GM12878 (cell line): ENCODE measurements at regions not wholly inside any gene's neighbourhood (a gene's known extent, or its start where the extent isn't known, plus 50 kb on each side); places are given as distances from the start of the nearest gene placed in this dataset.
"Not testable (repeated sequence)": the region's sequence is repeated elsewhere in the genome, so short reads cannot be mapped to it uniquely, and the experiment has no call there.

Source experiments
- ATAC-seq: fragments of 200-7000 bp; cut with Tn5 transposase; 3 replicates; pipeline ENCODE4 v1.9.1; 2020; ENCODE audit warnings: mild to moderate bottlenecking, moderate library complexity
- BruUV-seq: library from RNA; stranded (reverse); fragments of 400-500 nt; replicated peaks from 2 replicates; lab custom pipeline; 2021; lab: Mats Ljungman, UMichigan
- CTCF ChIA-PET: fragments of 300-600 bp; sonication (Branson Sonifier 250); formaldehyde crosslinking; extraction: SDS; loops from one replicate; lab custom pipeline; 2021; ENCODE audit warnings: inconsistent platforms; lab: Yijun Ruan, JAX
- POLR2A ChIA-PET: fragments of 350-600 bp; formaldehyde crosslinking; extraction: SDS; loops from one replicate; lab custom pipeline; 2021; ENCODE audit warnings: inconsistent platforms; lab: Charles Lee
- RAD21 ChIA-PET: fragments of 300-600 bp; sonication (Branson Sonifier 250); formaldehyde crosslinking; loops from one replicate; lab custom pipeline; 2023; ENCODE audit warnings: antibody characterized with exemption; ENCODE audit not compliant: unreplicated experiment; lab: Charles Lee
- SMC1A ChIA-PET: fragments of 300-600 bp; sonication (Branson Sonifier 250); formaldehyde crosslinking; loops from one replicate; lab custom pipeline; 2023; ENCODE audit not compliant: unreplicated experiment, uncharacterized antibody; lab: Charles Lee
- DNase-seq: peaks from one replicate; pipeline ENCODE4 v3.0.0-alpha.2; 2011; ENCODE audit warnings: low read depth, low spot score
- FAIRE-seq: peaks from 3 replicates; lab custom pipeline; 2011; peaks lifted over from hg19 to GRCh38; lab: Jason Lieb, UNC
- H2AFZ ChIP-seq: 2 replicates; pipeline ENCODE4 v1.6.0; 2011; ENCODE audit warnings: low read depth, low read length, control low read depth; ENCODE audit not compliant: control insufficient read depth
- H3K27ac ChIP-seq: 2 replicates; pipeline ENCODE4 v1.5.1; 2011; ENCODE audit warnings: control low read depth; ENCODE audit not compliant: control insufficient read depth, insufficient read depth
- H3K27me3 ChIP-seq, 2 experiments: replicated peaks in 1 of 2; 2 replicates each; pipeline versions ENCODE4 v1.6.0 to v1.6.1; 2011; ENCODE audit warnings: low read length in 1 of 2; ENCODE audit not compliant: control insufficient read depth in 2 of 2, insufficient read depth in 2 of 2
- H3K36me3 ChIP-seq, 2 experiments: 2 replicates each; pipeline ENCODE4 v1.5.1; 2011; ENCODE audit warnings: low read length in 1 of 2; ENCODE audit not compliant: control insufficient read depth in 2 of 2, insufficient read depth in 2 of 2
- H3K4me1 ChIP-seq: 2 replicates; pipeline ENCODE4 v1.6.1; 2011; ENCODE audit warnings: mild to moderate bottlenecking, low read length, moderate library complexity, mixed read lengths; ENCODE audit not compliant: control insufficient read depth, insufficient read depth
- H3K4me2 ChIP-seq: 2 replicates; pipeline ENCODE4 v1.6.0; 2011; ENCODE audit warnings: control low read depth; ENCODE audit not compliant: control insufficient read depth, insufficient read depth
- H3K4me3 ChIP-seq: fragments of 200-600 bp; sonication (generic); 2 replicates; pipeline ENCODE4 v1.5.1; 2016
- H3K79me2 ChIP-seq: 2 replicates; pipeline ENCODE4 v1.6.0; 2011; ENCODE audit warnings: low read length; ENCODE audit not compliant: control insufficient read depth, insufficient read depth
- H3K9ac ChIP-seq: 2 replicates; pipeline ENCODE4 v1.8.0; 2011; ENCODE audit warnings: low read length, control low read depth, mixed read lengths; ENCODE audit not compliant: control insufficient read depth, insufficient read depth
- H3K9me3 ChIP-seq: replicated peaks from 3 replicates; pipeline ENCODE4 v1.5.1; 2011; ENCODE audit warnings: mild to moderate bottlenecking, low read length; ENCODE audit not compliant: control insufficient read depth, insufficient read depth
- H4K20me1 ChIP-seq: 2 replicates; pipeline ENCODE4 v1.6.0; 2011; ENCODE audit not compliant: control insufficient read depth, insufficient read depth
- BMI1 ChIP-seq: fragments of 450-650 bp; IDR thresholded peaks from 2 replicates; pipeline ENCODE4 v1.6.1; 2016; ENCODE audit warnings: mild to moderate bottlenecking, moderate library complexity, borderline replicate concordance
- CEBPZ ChIP-seq: fragments of 150-350 bp; IDR thresholded peaks from 2 replicates; pipeline ENCODE4 v1.6.1; 2016; ENCODE audit warnings: low read depth, low read length
- KAT2A ChIP-seq: conservative IDR thresholded peaks from 2 replicates; pipeline ENCODE4 v1.6.1; 2011; ENCODE audit warnings: low read depth, low read length; ENCODE audit not compliant: control insufficient read depth
- KLF5 ChIP-seq: fragments of 450-650 bp; IDR thresholded peaks from 2 replicates; pipeline ENCODE4 v1.6.1; 2014; ENCODE audit warnings: mild to moderate bottlenecking; ENCODE audit not compliant: partially characterized antibody
- NFXL1 ChIP-seq: fragments of 450-650 bp; IDR thresholded peaks from 2 replicates; pipeline ENCODE4 v1.6.1; 2017; ENCODE audit warnings: antibody characterized with exemption, mild to moderate bottlenecking, borderline replicate concordance
- USF2 ChIP-seq: IDR thresholded peaks from 2 replicates; pipeline ENCODE4 v1.6.1; 2011; ENCODE audit warnings: low read depth, low read length, improper control_type of control experiment, borderline replicate concordance
- YY1 ChIP-seq: IDR thresholded peaks from 2 replicates; pipeline ENCODE4 v1.6.1; 2011; ENCODE audit warnings: low read depth, mild to moderate bottlenecking, low read length
- WGBS: methylation state at CpG from one replicate; pipeline ENCODE4 v1.1.6; 2016; ENCODE audit warnings: low lambda C conversion rate; ENCODE audit not compliant: insufficient replicate concordance, insufficient coverage; ENCODE audit errors: missing lambda C conversion rate; 5-methylcytosine and 5-hydroxymethylcytosine counted together
- in situ Hi-C: fragments of 300-500 bp; cut with MboI; formaldehyde crosslinking; loops from 9 replicates; pipeline ENCODE4 v1.14.3; 2018; ENCODE audit warnings: mixed read lengths
- intact Hi-C: fragments of 100-400 bp; cut with micrococcal nuclease; formaldehyde crosslinking; loops from one replicate; pipeline ENCODE4 v1.14.2; 2022; ENCODE audit not compliant: unreplicated experiment

- 21% methylated on average over 10 of the region's 12 CpGs for WGBS
- intact Hi-C loops, H3K27ac ChIP-seq, ATAC-seq, in situ Hi-C loops, H3K4me3 ChIP-seq, FAIRE-seq, RAD21 ChIA-PET, DNase-seq, H2AFZ ChIP-seq, H3K9me3 ChIP-seq, POLR2A ChIA-PET, CTCF ChIA-PET, H4K20me1 ChIP-seq, SMC1A ChIA-PET, H3K79me2 ChIP-seq, H3K9ac ChIP-seq, H3K36me3 ChIP-seq, BruUV-seq, H3K27me3 ChIP-seq, H3K4me2 ChIP-seq, H3K4me1 ChIP-seq: not testable (repeated sequence)
Measured at GRCh38 chr3:80897005-80897404, 864.4 kb downstream of the GBE1 start.

GRCh38 chr3:80890571-80890970 lies 870.9 kb downstream of the GBE1 start:
- Histone ChIP-seq H3K36me3 (no peaks in the 10 kb centered on the region), H3K9ac (no peak overlapping the region), H3K4me3 (no peak overlapping the region), H3K4me1 (no peaks in the 10 kb centered on the region), H2AFZ (no peak overlapping the region), H3K27me3 (no peaks in the 10 kb centered on the region), H3K27ac (no peak overlapping the region), H3K79me2 (no peaks in the 10 kb centered on the region), H4K20me1 (no peaks in the 10 kb centered on the region), H3K4me2 (no peak overlapping the region), H3K9me3 (no peaks in the 10 kb centered on the region)
- WGBS: 48% methylated on average over 2 of the region's 2 CpGs
- no TSS peak for BruUV-seq
- ChIA-PET SMC1A (no interaction called here), CTCF (no interaction called here), POLR2A (no interaction called here), RAD21 (no interaction called here)
- intact Hi-C loops (no loop called here), in situ Hi-C loops (no loop called here)
- no peak for FAIRE-seq
- no peak for DNase-seq
- TF ChIP-seq KLF5 (no peak), USF2 (no peak), NFXL1 (no peak), CEBPZ (no peak), KAT2A (no peak), YY1 (no peak), BMI1 (no peak)
- no peak for ATAC-seq
